ENCODE measurements at regions not wholly inside any gene's neighbourhood (a gene's known extent, or its start where the extent isn't known, plus 50 kb on each side); places are given as distances from the start of the nearest gene placed in this dataset.

GRCh38 chr3:15153103-15153502, 52.9 kb upstream of the CAPN7 start (continued):
- no peak for TF ChIP-seq RAD21 (IDR thresholded peaks at IDR 0.05 in 1 of 2, conservative IDR thresholded peaks at IDR 0.05 in 1 of 2; ENCODE audit: low read depth in 2 of 2, low read length in 2 of 2)
- TF ChIP-seq E2F6 (IDR thresholded peaks at IDR 0.05), result no peak
- TF ChIP-seq SAP30 (IDR thresholded peaks at IDR 0.05; ENCODE audit: insufficient read depth, insufficient replicate concordance, low read length), result no peak
- no peak for TF ChIP-seq GTF2F1 (IDR thresholded peaks at IDR 0.05; ENCODE audit: borderline replicate concordance, low read depth, low read length)
- TF ChIP-seq SIN3A (conservative IDR thresholded peaks at IDR 0.05 in 1 of 2, IDR thresholded peaks at IDR 0.05 in 1 of 2; ENCODE audit: low read depth in 1 of 2, low read length in 2 of 2), result no peak
- no peak for TF ChIP-seq KDM5A (IDR thresholded peaks at IDR 0.05; ENCODE audit: low read length)

Measured in H1 (cell line).